HG02981 (cell line): ENCODE measurements at regions not wholly inside any gene's neighbourhood (a gene's known extent, or its start where the extent isn't known, plus 50 kb on each side); places are given as distances from the start of the nearest gene placed in this dataset.
"Not testable (repeated sequence)": the region's sequence is repeated elsewhere in the genome, so short reads cannot be mapped to it uniquely, and the experiment has no call there.

Source experiments
- ATAC-seq: cut with Tn5 transposase; IDR thresholded peaks from one replicate; pipeline ENCODE4 v1.9.1; 2021; ENCODE audit warnings: mild to moderate bottlenecking, moderate library complexity; ENCODE audit not compliant: unreplicated experiment

DNA sequence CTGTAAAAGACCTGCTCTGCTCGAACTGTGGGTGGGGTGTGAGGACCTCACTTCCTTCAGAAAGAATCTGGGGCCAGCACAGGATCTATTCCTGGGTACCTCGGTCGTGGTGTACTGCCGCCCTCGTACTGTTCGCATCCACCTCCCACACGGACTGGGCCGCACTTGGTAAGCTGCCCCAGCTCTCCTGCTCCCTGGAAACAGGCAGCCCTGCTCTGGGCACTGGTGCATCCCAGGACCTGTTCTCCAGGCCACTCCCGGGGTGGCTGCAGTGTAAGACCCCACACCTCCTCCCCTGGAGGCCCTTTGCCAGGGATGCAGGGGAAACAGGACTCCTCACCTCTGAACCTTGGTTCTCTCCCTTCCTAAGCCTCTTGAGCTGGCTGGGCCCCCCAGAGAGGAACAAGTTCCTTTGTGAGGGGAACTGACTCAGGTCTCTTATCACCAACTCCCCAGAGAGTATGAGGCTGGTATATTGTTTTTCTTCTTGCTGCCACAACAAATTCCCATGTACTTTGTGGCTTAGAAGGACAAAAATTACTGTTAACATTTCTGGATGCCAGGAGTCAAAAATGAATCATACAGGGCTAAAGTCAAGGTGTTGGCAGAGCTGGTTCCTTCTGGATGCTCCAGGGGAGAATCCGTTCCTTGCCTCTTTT, 276.5 kb downstream of the NUAK1 start:
- no peak for ATAC-seq

DNA sequence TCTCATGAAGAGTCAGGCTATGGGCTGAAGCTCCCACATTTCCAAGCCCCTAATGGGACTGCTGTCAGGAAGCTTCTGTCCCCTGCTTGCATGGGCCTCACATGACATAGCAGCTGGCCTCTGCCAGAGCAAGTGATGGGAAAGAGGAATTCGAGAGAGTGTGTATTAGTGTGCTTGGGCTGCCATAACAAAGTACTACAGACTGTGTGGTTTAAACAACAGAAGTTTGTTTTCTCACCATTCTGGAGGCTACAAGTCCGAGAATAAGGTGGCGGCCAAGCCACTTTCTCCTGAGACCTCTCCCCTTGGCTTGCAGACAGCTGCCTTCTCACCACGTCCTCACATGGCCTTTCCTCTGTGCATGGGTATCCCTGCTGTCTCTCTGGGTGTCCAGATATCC, 274.4 kb downstream of the NUAK1 start:
- ATAC-seq = no peak

DNA sequence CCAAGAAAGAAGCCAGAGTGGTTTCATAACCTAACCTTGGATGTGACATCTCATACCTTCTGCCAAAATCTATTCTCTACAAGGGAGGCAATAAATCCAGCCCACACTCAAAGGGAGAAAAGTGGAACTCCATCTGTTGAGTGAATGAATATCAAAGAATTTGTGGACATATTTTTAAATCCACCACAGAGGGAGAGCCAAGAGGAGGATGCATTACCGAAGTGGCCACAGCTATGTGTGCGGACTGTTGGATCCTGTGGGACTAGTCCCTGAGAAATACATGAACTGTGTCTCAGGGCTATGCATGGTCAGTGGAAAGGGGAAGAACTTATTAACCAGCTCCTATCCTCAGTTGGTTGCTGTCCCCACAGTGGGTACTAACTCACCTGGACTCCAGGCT, 273.9 kb downstream of the NUAK1 start:
- no peak for ATAC-seq

DNA sequence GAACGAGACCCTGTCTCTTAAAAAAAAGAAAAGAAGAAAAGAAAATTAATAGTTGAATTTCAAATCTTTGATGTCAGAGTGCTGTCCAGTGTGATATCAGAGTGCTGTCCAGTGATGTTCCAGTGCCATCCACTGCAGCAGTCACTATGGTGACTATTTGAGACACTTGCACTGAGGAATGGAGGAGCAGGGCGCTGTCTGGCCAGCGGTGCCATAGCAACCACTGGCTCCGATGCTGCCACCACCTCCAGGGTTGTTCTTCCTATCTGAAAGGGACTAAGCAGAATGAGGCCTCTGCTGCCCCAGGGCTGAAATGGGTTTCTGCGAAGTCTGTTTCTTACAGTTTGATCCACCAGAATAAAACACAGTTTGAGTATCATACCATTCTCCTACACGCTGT, 272.9 kb downstream of the NUAK1 start:
- no peak for ATAC-seq

DNA sequence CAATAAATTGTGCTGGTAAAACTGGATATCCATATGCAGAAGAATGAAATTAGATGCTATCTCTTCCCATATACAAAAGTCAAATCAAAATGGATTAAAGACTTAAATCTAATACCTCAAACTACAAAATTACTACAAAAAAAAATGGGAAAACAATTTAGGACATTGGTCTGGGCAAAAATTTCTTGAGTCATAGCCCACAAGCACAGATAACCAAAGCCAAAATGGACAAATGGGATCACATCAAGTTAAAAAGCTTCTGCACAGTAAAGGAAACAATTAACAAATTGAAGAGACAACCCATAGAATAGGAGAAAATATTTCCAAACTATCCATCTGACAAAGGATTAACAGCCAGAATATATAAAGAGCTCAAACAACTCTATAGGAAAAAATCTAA, 264.6 kb downstream of the NUAK1 start:
- ATAC-seq = no peak

DNA sequence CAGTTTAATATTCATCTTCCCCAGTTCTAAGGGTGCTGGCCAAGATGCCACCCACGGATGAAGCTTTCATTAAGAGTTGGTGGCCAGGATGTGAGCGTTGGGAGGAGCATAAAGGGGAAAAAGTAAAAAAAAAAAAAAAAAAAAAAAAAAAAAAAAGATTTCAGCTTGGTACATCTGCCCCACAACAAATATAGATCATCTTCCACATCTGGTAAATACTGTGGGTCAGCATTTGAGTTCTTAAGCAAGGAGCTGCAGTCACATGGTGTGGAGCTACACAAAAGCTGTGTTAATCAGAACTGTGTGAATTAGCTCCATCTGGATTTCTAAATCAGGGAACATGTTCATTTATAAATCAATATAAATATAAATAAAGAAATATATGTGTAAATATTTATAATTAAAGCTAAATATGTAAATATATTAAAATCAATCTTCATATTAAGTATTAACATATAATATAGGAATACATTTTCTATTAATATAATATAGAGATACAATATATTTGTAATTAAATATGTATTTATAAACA, 262.3 kb downstream of the NUAK1 start:
- no peak for ATAC-seq

DNA sequence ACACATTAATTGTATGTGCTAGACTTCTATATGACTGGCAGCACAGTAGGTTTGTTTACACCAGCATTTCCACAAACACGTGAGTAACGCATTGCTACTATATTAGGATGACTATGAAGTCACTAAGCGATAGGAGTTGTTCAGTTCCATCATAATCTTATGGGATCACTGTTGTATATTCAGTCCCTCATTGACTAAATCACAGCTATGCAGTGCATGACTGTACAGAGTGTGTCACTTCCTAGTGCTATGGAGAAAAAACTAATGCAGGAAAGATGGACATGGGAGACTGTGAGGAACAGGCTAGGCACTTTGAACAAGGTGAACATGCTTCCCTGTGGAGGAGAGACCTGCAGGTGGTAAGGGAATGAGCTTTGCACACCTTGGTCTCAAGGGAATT, 259.8 kb downstream of the NUAK1 start:
- ATAC-seq = no peak

DNA sequence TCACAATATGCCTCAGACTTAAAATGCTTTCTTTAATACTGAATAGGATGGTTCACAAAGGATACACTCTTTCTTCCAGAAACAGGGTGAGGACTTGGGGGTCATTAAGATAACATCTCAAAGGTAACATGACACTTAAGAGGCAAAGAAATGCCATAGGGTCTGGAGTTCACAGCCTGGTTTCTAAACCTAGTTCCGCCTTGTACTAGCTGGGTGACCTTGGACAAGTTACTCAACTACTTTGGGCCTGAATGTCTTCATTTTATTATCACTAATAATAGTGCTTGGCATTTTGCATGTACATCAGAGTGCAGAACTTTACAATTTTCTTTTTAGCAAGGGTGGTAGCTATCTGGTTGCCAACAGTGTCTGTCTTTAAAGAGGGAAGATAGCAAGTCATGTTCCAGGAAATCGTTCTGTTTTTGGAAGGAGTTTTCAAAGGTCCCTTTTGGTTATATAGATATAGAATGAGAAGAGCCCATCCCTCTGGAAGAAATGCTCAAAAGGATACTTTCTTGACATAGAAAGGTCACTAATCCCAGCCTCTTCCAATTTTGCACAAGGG, 257.8 kb downstream of the NUAK1 start:
- no peak for ATAC-seq

DNA sequence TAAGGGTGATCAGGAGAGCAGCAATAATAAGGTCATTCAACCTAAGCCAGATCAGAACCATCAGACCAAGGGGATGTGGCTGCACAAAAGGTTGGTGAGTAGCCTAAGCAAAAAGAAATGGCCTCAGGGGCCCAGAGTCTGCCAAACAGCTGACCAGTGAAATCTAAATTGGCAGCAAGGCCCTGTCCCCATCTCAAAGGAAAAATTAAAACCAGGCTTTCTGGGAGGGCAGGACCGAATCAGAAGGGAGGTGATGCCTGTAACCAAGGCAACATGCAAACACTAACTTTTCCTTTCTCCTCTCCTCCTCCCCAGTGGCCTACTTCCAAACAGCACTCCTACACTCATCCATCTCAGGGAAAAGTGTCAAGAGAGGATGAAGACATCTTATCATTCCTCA, 256.4 kb downstream of the NUAK1 start:
- ATAC-seq = no peak

DNA sequence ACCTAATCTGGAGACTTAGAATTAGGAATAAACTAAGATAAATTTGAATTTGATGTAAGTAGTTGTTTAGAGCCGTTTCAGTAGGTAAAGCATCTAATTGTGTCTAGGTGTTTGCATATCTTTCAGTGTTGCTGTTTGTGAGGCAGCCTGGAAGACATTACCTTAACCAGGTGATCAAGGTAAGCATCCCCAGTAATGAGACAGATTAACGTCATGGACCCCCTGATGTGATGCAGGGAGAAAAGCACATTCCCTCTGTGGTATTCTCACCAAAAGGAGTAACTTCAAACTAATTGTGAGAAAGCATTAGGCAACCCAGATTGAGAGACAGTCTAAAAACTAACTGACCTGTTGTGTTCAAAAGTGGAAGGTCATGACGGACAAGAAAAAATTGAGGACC, 251.6 kb downstream of the NUAK1 start:
- ATAC-seq = no peak

DNA sequence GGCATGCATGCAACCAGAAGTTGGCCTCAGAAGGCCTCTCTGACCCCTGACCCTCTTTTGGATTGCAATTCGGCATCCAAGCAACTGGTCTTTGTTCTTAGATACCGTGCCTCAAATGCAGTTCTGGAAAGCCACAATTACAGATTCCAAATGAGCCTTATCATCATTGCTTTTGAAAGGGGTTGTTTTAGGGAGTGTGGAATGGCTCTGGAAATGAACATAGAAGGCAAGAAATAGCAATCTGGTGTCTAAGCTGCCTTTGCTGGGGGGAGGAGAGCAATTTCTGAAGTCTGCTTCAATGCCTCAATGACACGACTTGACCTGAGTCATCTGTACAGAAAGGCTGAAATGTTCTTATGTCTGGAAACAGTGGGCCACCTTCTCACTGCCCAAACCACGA, 250.1 kb downstream of the NUAK1 start:
- ATAC-seq = no peak

DNA sequence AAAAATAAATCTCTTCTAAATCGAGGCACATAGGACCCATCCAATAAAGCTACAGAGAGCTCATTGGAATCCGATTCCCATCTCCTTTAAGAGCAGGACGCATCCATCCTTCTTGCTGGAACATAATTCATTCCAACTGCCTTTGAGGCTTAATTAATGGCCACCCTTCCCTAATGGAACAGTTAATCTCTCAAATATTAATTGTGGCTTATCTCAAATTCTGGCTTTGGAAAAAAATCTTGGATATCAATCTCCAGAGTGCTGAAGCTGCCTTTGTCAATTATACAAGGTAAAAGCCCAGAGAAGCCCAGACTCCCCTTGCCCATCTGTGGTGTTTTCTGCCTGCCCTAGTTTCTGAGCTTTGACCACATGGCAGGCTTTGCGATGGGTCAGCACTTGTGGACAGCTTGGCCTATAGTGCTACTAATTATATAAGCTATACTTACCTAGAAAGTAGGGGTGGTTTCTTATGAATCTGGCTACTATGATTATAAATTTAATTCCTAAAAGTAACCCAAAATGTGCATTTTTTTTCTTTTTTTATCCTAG, 246.3 kb downstream of the NUAK1 start:
- no peak for ATAC-seq

DNA sequence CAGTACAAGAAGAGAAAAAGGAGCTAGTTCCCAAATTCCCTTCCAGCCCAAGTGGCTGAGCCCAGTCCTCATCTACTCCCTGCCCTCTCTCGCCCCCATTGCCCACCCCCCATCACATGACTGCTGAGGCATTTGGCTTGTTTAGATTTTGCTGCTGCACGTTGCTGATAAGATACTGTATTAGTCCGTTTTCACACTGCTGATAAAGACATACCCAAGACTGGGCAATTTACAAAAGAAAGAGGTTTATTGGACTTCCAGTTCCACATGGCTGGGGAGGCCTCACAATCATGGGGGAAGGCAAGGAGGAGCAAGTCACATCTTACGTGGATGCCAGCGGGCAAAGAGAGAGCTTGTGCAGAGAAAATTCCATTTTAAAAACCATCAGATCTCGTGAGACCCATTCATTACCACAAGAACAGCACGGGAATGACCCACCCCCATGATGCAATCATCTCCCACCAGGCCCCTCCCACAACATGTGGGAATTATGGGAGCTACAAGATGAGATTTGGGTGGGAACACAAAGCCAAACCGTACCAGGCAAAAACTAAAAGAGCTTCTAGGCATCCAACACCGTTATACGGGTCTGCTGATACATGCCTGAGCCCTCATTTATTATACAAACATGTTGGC, 243.4 kb downstream of the NUAK1 start:
- ATAC-seq = not testable (repeated sequence)

DNA sequence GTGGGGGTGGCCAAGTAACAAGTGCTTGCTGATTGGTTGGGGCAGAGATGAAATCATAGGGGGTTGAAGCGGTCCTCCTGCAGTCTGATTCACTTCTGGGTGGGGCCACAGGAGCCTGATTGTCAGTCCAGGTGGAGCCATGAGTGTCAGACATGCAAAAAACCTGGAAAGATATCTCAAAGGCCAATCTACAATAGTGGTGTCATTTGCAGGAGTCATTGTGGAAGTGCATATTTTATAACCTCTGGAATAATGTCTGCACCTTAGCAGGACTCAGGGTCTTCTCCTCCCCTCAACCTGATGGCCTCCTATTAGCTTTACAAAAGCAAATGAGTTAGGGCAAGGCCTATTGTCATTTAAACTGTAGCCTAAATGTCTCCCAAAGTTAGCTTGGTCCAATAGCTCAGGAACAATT, 241.4 kb downstream of the NUAK1 start:
- ATAC-seq = no peak

DNA sequence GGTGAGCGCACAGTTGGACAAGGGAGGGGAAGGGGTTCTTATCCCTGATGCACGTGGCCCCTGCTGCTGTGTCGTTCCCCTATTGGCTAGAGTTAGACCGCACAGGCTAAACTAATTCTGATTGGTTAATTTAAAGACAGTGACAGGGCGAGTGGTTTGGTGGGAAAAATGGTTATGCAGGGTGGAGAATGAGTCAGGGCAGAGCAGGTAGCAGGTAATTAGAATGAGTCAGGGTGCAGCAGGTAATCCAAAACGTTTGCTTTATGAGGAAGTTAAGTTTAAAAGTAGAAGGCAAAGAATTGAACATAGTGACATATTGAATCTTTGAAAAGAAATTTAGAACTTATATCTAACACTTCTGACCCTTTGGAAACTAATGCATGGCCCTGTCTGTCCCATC, 240.5 kb downstream of the NUAK1 start:
- ATAC-seq = not testable (repeated sequence)

DNA sequence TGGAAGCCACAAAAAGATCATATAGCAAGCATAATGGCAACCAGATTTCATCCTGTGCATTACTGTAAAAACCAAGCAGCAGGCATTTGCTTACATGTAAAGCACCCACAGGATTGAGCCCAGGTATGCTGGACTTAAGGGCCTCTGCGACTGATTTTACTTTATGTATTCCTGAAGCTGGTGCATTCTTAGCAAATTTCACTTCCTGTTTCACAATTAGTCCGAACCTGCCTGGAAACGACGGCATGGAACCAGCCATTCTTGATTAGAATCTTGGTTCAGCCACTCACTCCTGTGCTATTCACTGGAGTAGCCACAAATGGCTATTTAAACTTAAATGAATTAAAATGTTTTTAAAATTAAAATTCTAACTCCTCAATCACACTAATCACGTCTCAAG, 239.2 kb downstream of the NUAK1 start:
- ATAC-seq = no peak

DNA sequence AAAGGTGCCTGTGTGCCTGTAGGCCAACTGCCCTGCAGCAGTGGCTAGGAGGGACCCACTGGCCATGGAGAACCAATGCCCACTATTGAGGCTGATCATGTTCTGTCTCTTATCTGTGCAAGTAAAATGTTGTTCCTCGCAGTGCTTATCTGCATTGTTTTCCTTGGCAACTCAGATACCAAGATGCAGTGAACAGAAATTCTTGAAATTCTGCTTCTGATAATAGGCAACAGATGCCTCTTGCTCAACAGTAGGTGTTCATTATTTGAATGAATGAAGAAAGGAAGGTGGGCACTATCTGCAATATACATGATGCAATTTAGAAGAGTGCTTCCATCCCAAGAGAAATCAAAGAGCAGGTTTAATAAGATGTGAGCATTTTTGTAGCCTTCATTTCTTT, 232.2 kb downstream of the NUAK1 start:
- no peak for ATAC-seq

DNA sequence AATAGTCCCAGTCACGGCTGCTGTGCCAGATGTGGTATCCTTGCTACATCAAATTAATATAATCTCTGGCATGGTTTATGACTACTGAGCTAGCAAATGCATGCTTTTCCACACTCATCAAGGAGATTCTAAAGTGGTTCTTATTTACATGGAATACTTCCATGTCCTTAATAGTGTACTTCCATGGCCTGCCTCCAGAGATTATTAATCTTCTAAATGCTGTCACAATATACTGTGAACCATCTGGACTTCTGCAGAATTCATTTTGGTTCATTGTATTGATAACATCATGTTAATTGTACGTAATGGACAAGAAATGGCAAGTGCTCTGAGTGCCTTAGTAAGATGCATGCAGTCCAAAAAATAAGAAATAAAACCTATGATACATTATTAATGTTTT, 230.8 kb downstream of the NUAK1 start:
- ATAC-seq = no peak

DNA sequence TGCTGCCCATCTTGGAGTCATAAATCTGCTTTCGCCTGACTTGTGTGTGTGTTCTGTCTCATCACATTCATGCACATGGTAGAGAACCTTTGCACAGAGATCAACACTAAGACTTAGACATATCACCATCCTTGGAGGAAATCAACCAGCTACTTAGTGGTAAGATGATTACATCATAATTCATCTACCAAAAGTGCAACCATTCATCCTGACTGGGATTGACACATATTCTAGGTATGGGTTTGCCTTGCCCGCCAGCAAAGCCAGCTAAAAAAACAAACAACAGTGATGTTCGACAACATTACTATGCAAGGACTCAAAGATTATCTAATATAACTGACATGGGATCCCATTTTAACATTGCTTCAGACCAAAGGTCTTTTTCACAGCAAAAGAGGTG, 228.7 kb downstream of the NUAK1 start:
- ATAC-seq = no peak

DNA sequence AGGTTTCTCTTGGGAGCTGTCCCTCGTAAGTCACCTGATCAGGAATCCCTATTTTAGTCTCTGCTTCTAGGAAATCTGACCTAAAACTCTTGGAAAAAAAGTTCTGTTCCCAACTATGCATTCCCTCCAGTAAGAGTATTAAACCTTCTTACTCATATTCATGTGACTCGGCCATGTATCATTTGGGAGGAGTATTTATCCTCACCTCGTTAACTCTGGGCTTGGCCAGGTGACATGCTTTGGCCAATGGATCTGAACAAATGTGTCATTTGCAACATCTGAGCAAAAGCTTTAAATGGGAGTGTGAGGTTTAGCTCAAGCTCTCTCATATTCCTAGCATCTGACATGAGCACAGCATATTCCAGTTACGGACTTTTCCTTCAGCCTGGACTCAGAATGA, 226.8 kb downstream of the NUAK1 start:
- ATAC-seq = no peak

DNA sequence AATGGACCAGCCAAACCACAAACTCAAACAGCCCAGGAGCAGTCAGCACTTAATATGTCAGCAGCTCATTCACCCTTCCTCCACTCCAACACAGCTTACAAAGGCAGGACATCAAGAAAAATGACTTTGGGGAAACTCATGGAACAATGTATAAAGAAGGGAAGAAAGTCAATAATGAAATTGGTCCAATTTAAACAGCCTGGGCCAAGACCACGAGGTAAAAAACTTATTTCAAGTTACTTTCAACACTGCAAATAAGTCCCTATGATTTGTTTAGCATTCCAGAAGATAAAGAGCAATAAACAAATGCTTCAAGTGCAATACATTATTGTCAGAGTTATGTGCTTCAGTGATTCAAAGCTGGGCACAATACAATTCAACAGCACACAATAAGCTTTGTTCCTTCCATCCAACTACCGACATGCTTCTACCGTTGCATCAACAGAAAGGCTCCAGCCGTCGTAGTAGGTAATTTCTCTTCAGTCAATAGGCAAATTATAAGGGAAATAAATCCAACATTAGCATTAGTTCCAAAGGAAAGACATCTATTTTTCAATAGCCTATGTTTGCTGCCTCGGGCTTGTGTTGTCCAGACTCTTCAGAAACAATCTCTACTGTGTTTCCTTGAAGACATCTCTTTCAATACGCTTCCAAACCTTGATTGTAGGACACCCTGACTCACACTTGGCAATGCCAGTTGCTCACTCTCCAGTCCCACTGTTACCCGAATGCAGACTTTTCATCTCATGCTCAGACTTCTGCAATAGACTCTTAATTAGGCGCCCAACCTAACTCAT, 225.7 kb downstream of the NUAK1 start:
- no peak for ATAC-seq
